Neural cell (in vitro differentiated cells): ENCODE measurements at regions not wholly inside any gene's neighbourhood (a gene's known extent, or its start where the extent isn't known, plus 50 kb on each side); places are given as distances from the start of the nearest gene placed in this dataset.

Experiments
- H2AFZ ChIP-seq: fragments of 200-600, 300-800 bp; sonication (generic), shearing (Covaris generic); 2 replicates; pipeline ENCODE4 v1.6.0; 2014; ENCODE audit warnings: low read depth, mild to moderate bottlenecking, antibody characterized with exemption, low read length, moderate library complexity
- H3F3A ChIP-seq: fragments of 200-600 bp; shearing (Covaris generic); 2 replicates; pipeline ENCODE4 v1.6.1; 2016; ENCODE audit warnings: mild to moderate bottlenecking, moderate library complexity, mixed read lengths, antibody characterized with exemption, low read length; ENCODE audit not compliant: insufficient read depth, poor library complexity, severe bottlenecking
- H3K27ac ChIP-seq: fragments of 200-600, 300-800 bp; sonication (generic), shearing (Covaris generic); 2 replicates; pipeline ENCODE4 v1.5.1; 2014; ENCODE audit warnings: mild to moderate bottlenecking, low read length, moderate library complexity
- H3K27me3 ChIP-seq: fragments of 300-800, 200-600 bp; sonication (generic), shearing (Covaris generic); 2 replicates; pipeline ENCODE4 v1.6.0; 2014; ENCODE audit warnings: mild to moderate bottlenecking, low read depth, low read length, moderate library complexity; ENCODE audit not compliant: insufficient read depth
- H3K36me3 ChIP-seq: fragments of 300-800, 200-600 bp; sonication (generic), shearing (Covaris generic); 2 replicates; pipeline ENCODE4 v1.5.1; 2014; ENCODE audit warnings: mild to moderate bottlenecking, antibody characterized with exemption, low read length, moderate library complexity; ENCODE audit not compliant: insufficient read depth
- H3K4me2 ChIP-seq: fragments of 300-800, 200-600 bp; sonication (generic), shearing (Covaris generic); 2 replicates; pipeline ENCODE4 v1.6.0; 2014; ENCODE audit warnings: mild to moderate bottlenecking, low read length
- H3K4me3 ChIP-seq: fragments of 300-800, 200-600 bp; sonication (generic), shearing (Covaris generic); 2 replicates; pipeline ENCODE4 v1.5.1; 2014; ENCODE audit warnings: mild to moderate bottlenecking, low read length, moderate library complexity
- H3K79me2 ChIP-seq: fragments of 200-600 bp; shearing (Covaris generic); replicated peaks from 2 replicates; pipeline ENCODE4 v1.6.0; 2014; ENCODE audit warnings: mild to moderate bottlenecking, low read length, moderate library complexity; ENCODE audit not compliant: insufficient read depth
- H3K9ac ChIP-seq: fragments of 300-800, 200-600 bp; sonication (generic), shearing (Covaris generic); 2 replicates; pipeline ENCODE4 v1.6.1; 2016; ENCODE audit warnings: mild to moderate bottlenecking, low read length, mixed read lengths
- H3K9me2 ChIP-seq: fragments of 200-600 bp; shearing (Covaris generic); 2 replicates; pipeline ENCODE4 v1.6.1; 2016; ENCODE audit warnings: mild to moderate bottlenecking, low read length, mixed read lengths; ENCODE audit not compliant: insufficient read depth
- H3K9me3 ChIP-seq: fragments of 200-600, 300-800 bp; sonication (generic), shearing (Covaris generic); 2 replicates; pipeline ENCODE4 v1.6.1; 2016; ENCODE audit warnings: mild to moderate bottlenecking, mixed run types, low read length, moderate library complexity, mixed read lengths
- H4K20me1 ChIP-seq: fragments of 200-600 bp; shearing (Covaris generic); 2 replicates; pipeline ENCODE4 v1.6.1; 2016; ENCODE audit warnings: mild to moderate bottlenecking, mixed run types; ENCODE audit not compliant: insufficient read depth
- EP300 ChIP-seq: fragments of 450-650 bp; conservative IDR thresholded peaks from 2 replicates; pipeline ENCODE4 v1.6.1; 2014; ENCODE audit warnings: antibody characterized with exemption, mild to moderate bottlenecking, moderate library complexity; ENCODE audit not compliant: poor library complexity, severe bottlenecking
- EZH2 ChIP-seq: fragments of 200-600, 300-800 bp; shearing (Covaris generic), sonication (generic); IDR thresholded peaks from 2 replicates; pipeline ENCODE4 v1.6.1; 2014; ENCODE audit warnings: antibody characterized with exemption, low read length, borderline replicate concordance, mild to moderate bottlenecking; ENCODE audit not compliant: insufficient read depth, poor library complexity, severe bottlenecking
- MXI1 ChIP-seq: fragments of 450-650 bp; conservative IDR thresholded peaks from 2 replicates; pipeline ENCODE4 v1.6.1; 2014; ENCODE audit warnings: antibody characterized with exemption, mild to moderate bottlenecking; ENCODE audit not compliant: poor library complexity, severe bottlenecking
- POLR2AphosphoS5 ChIP-seq: IDR thresholded peaks from 2 replicates; pipeline ENCODE4 v1.6.1; 2012
- RAD21 ChIP-seq: fragments of 450-650 bp; conservative IDR thresholded peaks from 2 replicates; pipeline ENCODE4 v1.6.1; 2014; ENCODE audit warnings: antibody characterized with exemption, mild to moderate bottlenecking, moderate library complexity
- REST ChIP-seq: IDR thresholded peaks from 2 replicates; pipeline ENCODE4 v1.6.1; 2012; ENCODE audit warnings: borderline replicate concordance
- SMC3 ChIP-seq: fragments of 450-650 bp; conservative IDR thresholded peaks from 2 replicates; pipeline ENCODE4 v1.6.1; 2014; ENCODE audit warnings: antibody characterized with exemption, mild to moderate bottlenecking, moderate library complexity; ENCODE audit not compliant: poor library complexity
- TAF1 ChIP-seq: IDR thresholded peaks from 2 replicates; pipeline ENCODE4 v1.6.1; 2012; ENCODE audit warnings: low read depth
- TF ChIP-seq, protein P1 (sequence below): fragments of 450-650 bp; IDR thresholded peaks from 2 replicates; pipeline ENCODE4 v1.5.1; 2014; ENCODE audit warnings: antibody characterized with exemption, mild to moderate bottlenecking, moderate library complexity; ENCODE audit not compliant: poor library complexity, severe bottlenecking

DNA sequence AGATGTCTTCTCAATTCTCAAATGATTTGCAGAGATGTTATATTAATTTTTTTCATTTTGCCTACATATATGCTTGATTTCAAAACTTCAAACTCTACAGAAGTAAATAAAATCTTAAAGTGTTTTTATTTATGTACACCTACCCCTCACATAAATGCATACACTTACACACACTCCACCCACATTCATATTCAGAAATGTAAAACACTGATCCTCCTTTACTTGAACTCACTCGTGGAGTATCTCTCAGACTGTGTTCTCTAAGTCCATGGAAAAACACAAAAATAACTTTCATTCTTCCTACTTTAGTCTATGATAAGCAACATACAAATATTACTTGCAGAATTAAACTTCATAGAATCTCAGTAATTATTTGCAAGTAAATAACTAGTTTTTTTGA lies 209.1 kb upstream of the RBMS1 start:
- TF ChIP-seq TAF1 (no peak), REST (no peak), RAD21 (no peak), SMC3 (no peak)
- TF ChIP-seq, protein P1, sequence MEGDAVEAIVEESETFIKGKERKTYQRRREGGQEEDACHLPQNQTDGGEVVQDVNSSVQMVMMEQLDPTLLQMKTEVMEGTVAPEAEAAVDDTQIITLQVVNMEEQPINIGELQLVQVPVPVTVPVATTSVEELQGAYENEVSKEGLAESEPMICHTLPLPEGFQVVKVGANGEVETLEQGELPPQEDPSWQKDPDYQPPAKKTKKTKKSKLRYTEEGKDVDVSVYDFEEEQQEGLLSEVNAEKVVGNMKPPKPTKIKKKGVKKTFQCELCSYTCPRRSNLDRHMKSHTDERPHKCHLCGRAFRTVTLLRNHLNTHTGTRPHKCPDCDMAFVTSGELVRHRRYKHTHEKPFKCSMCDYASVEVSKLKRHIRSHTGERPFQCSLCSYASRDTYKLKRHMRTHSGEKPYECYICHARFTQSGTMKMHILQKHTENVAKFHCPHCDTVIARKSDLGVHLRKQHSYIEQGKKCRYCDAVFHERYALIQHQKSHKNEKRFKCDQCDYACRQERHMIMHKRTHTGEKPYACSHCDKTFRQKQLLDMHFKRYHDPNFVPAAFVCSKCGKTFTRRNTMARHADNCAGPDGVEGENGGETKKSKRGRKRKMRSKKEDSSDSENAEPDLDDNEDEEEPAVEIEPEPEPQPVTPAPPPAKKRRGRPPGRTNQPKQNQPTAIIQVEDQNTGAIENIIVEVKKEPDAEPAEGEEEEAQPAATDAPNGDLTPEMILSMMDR: no peak
- Histone ChIP-seq H3K79me2 (no peaks in the 10 kb centered on the region), H3K4me2 (no peak overlapping the region), H3K27ac (no peak overlapping the region), H3K4me3 (no peak overlapping the region), H3F3A (no peaks in the 10 kb centered on the region), H3K36me3 (no peaks in the 10 kb centered on the region), H3K9me2 (no peaks in the 10 kb centered on the region), H3K9ac (no peak overlapping the region), H3K9me3 (no peaks in the 10 kb centered on the region), H4K20me1 (no peaks in the 10 kb centered on the region), H2AFZ (no peak overlapping the region), H3K27me3 (no peaks in the 10 kb centered on the region)

DNA sequence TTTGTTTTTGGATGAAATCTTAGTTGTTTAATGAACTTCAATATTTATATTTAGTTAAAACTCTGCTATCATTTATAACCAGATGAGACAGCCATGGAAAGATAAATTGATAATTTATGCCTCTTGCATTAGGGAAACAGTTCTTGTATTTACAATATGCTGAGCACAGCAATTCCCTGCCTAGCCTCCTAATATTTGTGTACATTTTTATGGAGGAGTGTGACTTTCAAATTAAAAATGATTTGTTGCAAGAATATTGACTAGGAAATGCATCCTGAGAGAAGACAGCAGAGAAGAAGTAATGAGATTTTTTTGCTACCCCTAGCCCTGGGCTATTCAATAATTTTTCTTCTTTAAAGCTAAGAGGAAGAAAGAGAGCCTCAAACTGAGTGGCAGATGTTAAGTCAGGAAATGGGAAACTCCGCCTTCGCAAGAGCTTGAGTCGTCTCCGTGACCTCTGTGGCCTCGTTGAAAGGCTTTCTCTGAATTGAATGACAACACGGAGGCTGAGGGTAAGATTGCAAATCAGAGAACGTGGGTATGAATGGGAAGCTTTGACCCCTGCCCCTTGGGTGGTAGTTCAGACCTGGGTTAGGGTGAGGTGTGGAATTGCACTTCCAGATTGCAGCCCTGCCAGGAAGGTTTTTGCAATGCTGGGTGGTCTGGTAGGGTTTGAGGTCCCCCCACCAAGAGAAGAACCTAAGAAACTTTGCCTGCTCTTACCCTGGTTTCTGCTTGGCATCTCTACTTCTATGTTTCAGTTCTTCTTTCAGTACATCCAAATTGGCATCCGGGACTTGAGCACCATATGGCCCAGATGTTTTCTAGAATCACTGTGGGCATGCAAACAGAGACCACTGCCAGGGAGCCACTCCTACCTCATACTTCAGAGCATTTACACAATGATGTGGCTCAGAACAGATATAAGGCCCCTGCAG lies 210.3 kb upstream of the RBMS1 start:
- TF ChIP-seq MXI1: no peak
- TF ChIP-seq EZH2: no peak
- no peak for TF ChIP-seq POLR2AphosphoS5
- TF ChIP-seq TAF1: no peak
- no peak for TF ChIP-seq RAD21
- no peak for TF ChIP-seq EP300
- TF ChIP-seq REST: no peak
- H3K9ac ChIP-seq: no peak overlapping the region
- no peak overlapping the region for H2AFZ ChIP-seq
- no peaks in the 10 kb centered on the region for H3F3A ChIP-seq
- H3K27me3 ChIP-seq: no peaks in the 10 kb centered on the region
- no peaks in the 10 kb centered on the region for H3K79me2 ChIP-seq
- no peak overlapping the region for H3K4me2 ChIP-seq
- H3K9me3 ChIP-seq: no peaks in the 10 kb centered on the region
- H3K27ac ChIP-seq: no peak overlapping the region
- no peak overlapping the region for H3K4me3 ChIP-seq
- no peaks in the 10 kb centered on the region for H3K9me2 ChIP-seq
- no peaks in the 10 kb centered on the region for H4K20me1 ChIP-seq
- H3K36me3 ChIP-seq: no peaks in the 10 kb centered on the region
